GM21737 (cell line): ENCODE measurements at regions not wholly inside any gene's neighbourhood (a gene's known extent, or its start where the extent isn't known, plus 50 kb on each side); places are given as distances from the start of the nearest gene placed in this dataset.
"Not testable (repeated sequence)": the region's sequence is repeated elsewhere in the genome, so short reads cannot be mapped to it uniquely, and the experiment has no call there.

Experiments
- ATAC-seq: cut with Tn5 transposase; IDR thresholded peaks from one replicate; pipeline ENCODE4 v1.9.1; 2021; ENCODE audit warnings: mild to moderate bottlenecking, moderate library complexity; ENCODE audit not compliant: unreplicated experiment

DNA sequence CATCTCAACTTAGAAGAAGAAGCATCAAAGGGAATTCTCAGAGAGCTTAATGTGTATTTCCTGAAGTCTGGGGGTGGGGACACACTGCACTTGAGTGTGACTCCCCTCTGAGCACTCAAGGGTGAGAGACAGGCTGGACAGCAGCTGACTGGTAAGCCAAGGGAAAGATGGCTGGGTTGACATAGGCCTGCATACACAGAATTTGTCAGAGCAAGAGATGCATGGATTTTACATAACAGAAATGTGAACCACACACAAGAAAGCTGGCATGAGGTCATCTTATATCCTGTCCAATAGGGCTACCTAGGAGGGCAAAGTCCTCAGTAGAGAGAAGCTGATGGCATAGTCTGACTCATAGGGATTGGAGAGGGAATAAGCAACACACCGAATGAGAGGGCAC lies 114.3 kb upstream of the EPB41L4A start:
- no peak for ATAC-seq

DNA sequence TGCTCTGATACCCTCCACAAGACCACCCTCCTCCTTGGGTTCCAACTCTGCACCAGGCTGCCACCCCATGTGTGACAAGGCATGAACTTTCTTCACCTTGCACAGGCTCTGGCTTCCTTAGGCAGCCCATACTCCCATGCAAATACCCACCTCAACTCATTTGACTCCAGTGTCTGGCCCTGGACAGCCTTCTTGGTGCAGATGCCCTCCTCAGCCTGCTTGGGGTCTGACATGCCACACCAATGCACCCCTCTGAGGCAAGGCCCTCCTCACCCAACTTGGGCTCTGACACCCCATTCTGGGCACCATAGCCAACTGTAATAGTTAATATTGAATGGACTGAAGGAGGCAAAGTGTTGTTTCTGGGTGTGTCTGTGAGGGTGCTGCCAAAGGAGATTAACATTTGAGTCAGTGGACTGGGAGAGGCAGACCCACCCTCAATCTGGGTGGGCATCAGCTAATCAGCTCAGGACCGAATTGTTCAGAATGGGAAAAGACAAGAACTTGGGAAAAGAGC lies 115.0 kb upstream of the EPB41L4A start:
- ATAC-seq = no peak

- no peak for ATAC-seq
Measured at GRCh38 chr5:112534611-112535255, 115.7 kb upstream of the EPB41L4A start.

DNA sequence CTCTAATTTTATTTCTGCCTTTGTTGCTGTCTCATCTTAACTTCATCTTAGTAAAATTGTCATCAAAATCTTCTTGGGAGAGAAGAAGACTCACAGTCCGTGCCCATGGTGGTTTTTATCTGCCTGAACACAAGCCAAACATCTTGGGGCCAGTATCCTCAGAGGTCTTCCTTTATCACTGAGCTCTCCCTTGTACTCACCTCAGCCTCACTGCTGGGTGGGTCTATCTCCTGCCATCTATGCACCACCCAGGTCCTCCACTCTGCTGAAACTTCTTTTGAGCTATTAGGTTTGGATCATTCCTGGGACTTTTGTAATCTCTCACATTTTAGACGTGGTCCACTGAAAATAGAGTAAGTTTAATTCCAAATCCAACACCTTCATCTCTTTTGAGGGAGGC lies 116.3 kb upstream of the EPB41L4A start:
- ATAC-seq = no peak

DNA sequence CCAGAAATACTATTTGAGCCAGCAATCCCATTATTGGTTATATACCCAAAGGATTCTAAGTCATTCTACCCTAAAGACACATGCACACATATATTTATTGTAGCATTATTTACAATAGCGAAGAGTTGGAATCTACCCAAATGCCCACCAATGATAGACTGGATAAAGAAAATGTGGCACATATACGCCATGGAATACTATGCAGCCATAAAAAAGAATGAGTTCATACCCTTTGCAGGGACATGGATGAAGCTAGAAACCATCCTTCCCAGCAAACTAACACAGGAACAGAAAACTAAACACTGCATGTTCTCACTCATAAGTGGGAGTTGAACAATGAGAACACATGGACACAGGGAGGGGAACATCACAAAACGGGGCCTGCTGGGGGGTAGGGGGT lies 125.5 kb upstream of the EPB41L4A start:
- ATAC-seq = not testable (repeated sequence)

- no peak for ATAC-seq
Measured at GRCh38 chr5:112546946-112547592, 128.0 kb upstream of the EPB41L4A start.

DNA sequence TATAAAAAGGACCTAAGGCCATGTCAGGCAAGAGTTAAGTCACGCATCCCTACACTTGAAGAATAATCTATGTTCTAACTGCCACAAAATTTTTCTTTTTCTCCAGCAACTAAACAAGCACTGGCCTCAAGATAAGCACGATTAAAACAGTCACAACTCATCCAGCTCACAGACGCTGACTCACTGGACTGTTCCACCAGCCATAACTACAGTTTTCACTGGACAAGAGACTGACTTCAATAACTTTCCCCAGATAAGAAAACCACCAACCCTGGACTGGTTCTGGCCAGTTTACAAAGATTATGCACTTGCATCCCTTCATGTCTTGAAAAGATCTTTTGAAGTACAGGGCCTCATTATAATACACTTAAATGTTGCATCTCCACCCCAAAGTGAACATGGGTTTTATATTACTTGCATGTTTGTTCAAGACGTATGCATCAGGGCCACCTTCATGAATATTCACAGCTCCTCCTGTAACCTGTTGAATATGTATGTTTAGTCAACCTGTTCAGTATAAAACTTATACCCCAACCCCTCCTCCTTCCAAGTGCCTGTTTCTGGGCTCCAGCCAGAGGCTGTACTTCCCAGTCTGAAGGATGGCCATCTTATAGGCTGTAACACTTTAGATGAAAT lies 129.3 kb upstream of the EPB41L4A start:
- no peak for ATAC-seq

DNA sequence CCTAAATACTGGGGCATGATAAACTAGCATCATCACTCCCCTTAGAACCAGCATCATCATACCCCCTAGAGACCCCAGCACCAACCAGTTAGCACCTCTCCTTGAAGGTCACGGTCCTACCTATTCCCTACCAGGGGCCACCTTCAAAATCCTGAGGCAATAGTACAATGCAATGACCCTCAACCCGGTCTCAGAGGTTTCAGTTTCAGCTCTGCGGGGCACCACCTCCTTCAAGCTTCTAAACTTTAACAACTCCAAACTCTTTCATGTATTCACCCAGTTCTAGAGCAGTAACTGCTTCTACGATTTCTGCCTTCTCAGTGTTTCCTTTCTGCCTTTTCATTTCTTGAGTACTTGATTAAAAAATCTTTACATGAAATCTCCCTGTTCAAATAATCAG lies 130.1 kb upstream of the EPB41L4A start:
- ATAC-seq = no peak

DNA sequence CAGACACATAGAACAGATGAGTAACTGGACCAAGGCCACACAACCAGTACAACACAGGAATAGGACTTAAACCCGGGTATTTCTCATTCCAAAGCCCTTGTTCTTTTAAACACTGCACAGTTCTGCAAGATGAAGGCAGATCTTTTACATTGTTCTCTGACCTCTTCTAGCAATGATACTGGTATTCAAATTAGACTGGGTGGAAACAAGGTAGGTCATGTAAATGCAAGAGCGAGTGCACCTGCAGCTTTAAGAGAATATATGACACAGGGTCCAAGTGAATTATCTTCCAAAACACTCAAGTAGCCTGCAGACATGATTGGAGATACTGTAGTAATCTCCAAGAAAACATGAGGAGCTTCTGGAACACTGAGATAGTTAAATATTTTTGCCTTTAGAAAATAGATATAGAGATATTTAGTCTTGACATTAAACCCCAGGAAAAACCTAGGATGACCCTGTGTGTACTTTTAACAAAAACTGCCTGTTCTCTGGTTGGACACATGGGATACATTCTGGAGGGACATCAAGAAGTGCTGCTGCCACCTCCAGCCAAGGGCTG lies 130.6 kb upstream of the EPB41L4A start:
- no peak for ATAC-seq

DNA sequence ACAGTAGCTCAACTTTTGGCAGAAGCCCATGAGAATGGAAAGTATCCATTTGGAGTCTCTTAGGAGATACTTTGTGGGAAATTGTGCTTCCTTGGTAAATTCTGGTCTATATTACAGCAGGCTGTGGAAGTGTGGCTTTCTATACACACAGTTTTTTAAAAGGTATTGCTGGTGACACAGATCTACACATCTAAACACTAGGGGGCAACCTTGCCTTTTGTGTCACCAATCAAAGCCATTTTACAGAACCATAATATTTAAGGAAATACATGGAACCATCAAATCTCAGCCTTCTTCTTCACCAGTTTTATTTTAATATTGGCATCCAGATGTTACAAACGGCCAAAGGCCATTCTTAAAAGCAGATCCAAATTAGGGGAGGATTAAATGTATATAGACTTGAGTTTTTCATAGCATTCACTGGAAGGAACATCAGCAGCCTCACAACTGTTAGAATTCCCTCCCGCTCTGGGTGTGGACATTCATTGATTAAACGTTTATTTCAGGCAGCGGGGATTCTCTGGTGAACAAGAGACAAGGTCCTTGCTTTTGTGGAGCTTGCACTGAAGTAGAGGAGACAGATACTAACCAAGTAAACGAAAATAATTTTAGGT lies 132.4 kb upstream of the EPB41L4A start:
- ATAC-seq = peak; percentile 47

DNA sequence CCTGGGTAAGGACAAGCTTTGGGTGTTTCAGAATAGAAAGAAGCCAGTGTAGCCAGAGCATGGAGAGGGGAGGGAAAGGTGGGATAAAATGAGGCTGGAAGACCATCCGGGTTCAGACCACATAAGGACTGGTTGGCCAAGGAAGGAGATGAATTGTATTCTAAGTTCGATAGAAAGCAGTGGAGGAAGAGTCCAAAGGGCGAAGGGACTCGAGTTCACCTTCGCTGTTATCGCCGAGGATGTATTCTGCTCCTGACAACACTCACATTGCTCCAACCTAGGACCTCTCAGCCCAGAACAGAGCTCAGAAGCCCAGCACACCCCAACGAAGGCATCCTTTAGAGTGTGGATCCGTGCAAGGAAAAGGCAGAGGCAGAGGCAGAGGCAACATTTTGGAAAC lies 133.1 kb upstream of the EPB41L4A start:
- no peak for ATAC-seq

DNA sequence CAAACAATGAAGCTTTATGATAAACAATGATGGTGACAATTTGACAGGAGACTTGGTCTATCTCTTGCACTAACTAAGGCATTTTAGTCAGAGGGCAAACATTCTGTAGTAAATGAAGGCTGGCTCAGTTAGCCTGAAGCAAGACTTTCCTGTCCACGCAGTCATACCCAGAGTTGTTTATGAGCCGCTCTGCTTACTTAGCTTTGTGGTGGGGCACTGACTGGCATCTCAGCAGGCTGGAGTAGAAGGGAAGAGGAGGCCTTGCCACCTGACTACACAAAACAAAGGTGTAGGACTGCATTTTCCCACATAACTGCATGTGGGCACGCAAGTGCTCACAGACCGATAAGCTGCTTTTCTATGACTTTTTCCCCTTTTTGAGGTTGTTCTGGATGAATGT lies 133.7 kb upstream of the EPB41L4A start:
- no peak for ATAC-seq

DNA sequence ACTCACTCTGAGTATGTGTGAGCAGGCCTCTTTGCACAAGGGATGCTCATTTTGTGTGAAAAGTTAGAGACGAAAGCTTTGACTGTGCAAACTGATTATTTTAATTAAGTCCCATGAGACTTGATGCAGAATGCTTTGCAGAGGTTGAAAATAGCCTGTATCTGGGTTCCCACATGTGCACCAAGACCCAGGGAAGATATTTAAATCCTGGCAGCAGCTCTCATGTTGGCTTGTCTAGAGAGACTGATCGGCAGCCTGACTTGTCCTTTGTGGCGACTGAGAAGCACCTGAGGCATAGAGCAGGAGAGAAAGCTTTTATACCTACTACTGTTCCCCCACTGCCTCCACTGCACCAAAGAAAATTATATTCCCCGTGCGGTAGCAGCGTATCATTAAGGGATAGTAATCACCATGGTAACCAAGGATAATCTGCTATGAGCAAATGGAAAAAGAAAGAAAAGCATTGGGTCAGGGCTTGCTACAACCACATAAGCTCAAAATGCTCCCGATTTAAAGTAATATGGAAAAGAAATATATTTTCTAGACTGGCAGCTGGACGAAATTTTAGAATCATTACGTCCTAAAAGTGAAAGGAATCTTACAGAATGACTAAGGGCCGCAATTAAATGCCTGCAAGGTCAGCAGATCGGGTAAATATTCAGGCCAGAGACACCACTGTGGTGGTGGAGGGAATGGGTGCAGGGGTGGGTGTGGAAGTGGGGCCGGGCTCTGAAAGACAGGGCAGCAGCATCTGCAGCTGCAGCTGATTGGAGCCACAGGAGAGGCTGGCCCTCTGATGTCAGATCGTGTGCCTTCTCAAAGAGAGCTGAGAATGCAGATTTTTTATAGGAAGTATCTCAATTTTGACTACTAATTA lies 135.3 kb upstream of the EPB41L4A start:
- no peak for ATAC-seq

DNA sequence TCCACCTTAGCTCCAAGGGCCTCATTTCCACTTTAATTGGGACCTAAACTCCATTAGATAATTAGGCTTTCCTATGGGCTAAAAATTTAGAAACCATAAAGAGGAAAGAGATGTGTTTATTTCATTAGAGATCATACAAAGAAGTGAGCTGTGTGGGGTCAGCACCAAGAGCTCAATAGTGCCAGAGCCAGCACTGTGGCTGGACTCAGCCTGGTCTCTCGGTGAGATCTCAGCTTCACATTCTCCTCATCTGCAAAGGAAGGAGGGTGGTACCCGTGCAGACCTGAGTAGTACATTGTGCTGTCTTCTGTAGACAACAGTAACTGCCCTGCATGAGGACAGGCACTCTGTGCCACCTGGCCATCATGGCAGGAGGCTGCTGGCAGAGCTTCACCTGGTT lies 136.1 kb upstream of the EPB41L4A start:
- no peak for ATAC-seq

DNA sequence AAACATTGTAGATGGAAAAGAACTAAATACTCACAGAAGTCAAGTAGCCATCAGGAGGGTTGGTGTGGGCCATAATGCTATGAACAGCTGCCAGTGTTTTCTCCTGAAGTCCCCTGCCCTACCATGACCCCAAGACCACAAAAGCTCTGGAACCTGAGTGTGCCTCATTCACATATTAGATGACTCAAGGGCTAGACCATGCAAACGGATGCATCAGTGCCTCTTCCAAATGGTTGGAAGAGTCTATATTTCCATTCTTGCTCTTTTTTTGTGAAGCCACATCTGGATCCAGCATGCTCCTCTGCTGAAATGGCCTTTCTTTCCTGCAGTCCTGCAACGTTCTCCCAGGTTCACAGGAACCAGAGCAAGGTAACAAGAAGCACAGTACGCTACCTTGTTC lies 136.6 kb upstream of the EPB41L4A start:
- ATAC-seq = no peak

DNA sequence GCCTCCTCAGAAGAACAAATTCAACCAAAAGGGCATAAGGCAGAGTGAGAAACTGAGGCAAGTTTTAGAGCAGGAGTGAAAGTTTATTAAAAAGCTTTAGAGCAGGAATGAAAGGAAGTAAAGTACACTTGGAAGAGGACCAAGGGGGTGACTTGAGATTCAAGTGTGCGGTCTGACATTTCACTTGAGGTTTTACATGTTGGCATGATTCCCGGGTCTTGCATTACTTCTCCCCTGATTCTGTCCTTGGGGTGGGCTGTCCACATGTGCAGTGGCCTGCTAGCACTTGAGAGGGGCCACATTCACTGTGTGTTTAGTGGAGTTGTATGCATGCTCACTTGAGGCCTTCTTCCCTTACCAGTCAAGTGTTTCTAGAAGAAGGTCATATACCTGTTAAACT lies 140.4 kb upstream of the EPB41L4A start:
- not testable (repeated sequence) for ATAC-seq

GRCh38 chr5:112560371-112560770 lies 141.3 kb upstream of the EPB41L4A start:
- ATAC-seq = no peak

GRCh38 chr5:112563169-112563826 lies 144.2 kb upstream of the EPB41L4A start:
- no peak for ATAC-seq

DNA sequence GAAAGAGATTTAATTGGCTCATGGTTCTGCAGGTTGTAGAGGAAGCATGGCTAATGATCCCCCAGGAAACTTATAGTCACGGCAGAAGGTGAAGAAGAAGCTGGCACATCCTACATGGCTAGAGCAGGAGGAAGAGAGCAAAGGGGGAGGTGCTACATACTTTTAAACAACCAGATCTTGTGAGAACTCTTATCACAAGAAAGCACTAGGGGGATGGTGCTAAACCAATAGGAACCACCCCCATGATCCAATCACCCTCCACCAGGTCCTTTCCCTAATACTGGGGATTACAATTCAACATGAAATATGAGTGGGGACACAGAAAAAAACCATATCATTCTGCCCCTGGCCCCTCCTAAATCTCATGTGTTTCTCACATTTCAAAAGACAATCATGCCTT lies 147.2 kb upstream of the EPB41L4A start:
- no peak for ATAC-seq

DNA sequence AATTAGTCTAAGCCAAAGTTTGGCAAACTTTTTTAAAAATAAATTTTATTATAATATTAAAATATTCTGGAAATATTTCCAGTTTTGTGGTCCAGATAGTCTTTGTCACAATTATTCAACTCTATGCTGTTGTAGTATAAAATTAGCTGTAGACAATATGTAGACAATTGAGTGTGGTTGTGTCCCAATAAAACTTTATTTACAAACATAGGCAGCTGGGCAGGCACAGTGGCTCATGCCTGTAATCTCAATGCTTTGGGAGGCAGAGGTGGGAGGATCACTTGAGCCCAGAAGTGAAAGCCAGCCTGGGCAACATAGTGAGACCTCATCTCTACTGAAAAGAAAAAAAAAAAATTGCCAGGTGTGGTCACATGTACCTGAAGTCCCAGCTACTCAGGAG lies 150.5 kb upstream of the EPB41L4A start:
- no peak for ATAC-seq
